ENCODE measurements at regions not wholly inside any gene's neighbourhood (a gene's known extent, or its start where the extent isn't known, plus 50 kb on each side); places are given as distances from the start of the nearest gene placed in this dataset.
"Not testable (repeated sequence)": the region's sequence is repeated elsewhere in the genome, so short reads cannot be mapped to it uniquely, and the experiment has no call there.

GRCh38 chr13:74253161-74253560 lies 119.0 kb upstream of the KLF12 start:
- no peaks in the 10 kb centered on the region for H3K4me1 ChIP-seq (ENCODE audit: control insufficient read depth in 1 of 2, insufficient read depth in 2 of 2, low read length in 2 of 2)
- no peak overlapping the region for H3K27ac ChIP-seq (ENCODE audit: low read length)
- no peaks in the 10 kb centered on the region for H3K27me3 ChIP-seq (ENCODE audit: low read depth, low read length)
- no peak overlapping the region for H3K4me3 ChIP-seq (ENCODE audit: low read depth in 1 of 2, low read length in 2 of 2)
- H3K36me3 ChIP-seq (ENCODE audit: control insufficient read depth in 1 of 2, insufficient read depth in 2 of 2, low read length in 2 of 2) = no peaks in the 10 kb centered on the region
- H3K9me3 ChIP-seq (ENCODE audit: control insufficient read depth in 1 of 2, low read length in 2 of 2) = no peaks in the 10 kb centered on the region

GRCh38 chr13:74251778-74252519 lies 117.7 kb upstream of the KLF12 start:
- no peak overlapping the region for H3K4me3 ChIP-seq (ENCODE audit: low read depth in 1 of 2, low read length in 2 of 2)
- H3K4me1 ChIP-seq (ENCODE audit: control insufficient read depth in 1 of 2, insufficient read depth in 2 of 2, low read length in 2 of 2) = peaks cover 0 to under 1% of the 10 kb centered on the region in 2 donors
- H3K9me3 ChIP-seq (ENCODE audit: control insufficient read depth in 1 of 2, low read length in 2 of 2) = no peaks in the 10 kb centered on the region
- no peak overlapping the region for H3K27ac ChIP-seq (ENCODE audit: low read length)
- no peaks in the 10 kb centered on the region for H3K27me3 ChIP-seq (ENCODE audit: low read depth, low read length)
- H3K36me3 ChIP-seq (ENCODE audit: control insufficient read depth in 1 of 2, insufficient read depth in 2 of 2, low read length in 2 of 2) = no peaks in the 10 kb centered on the region

- Histone ChIP-seq H3K36me3 (ENCODE audit: control insufficient read depth in 1 of 2, insufficient read depth in 2 of 2, low read length in 2 of 2) (no peaks in the 10 kb centered on the region), H3K4me1 (ENCODE audit: control insufficient read depth in 1 of 2, insufficient read depth in 2 of 2, low read length in 2 of 2) (peaks cover 0 to 9% of the 10 kb centered on the region in 2 donors), H3K4me3 (ENCODE audit: low read depth in 1 of 2, low read length in 2 of 2) (no peak overlapping the region), H3K9me3 (ENCODE audit: control insufficient read depth in 1 of 2, low read length in 2 of 2) (no peaks in the 10 kb centered on the region), H3K27ac (ENCODE audit: low read length) (no peak overlapping the region), H3K27me3 (ENCODE audit: low read depth, low read length) (no peaks in the 10 kb centered on the region)
Measured at GRCh38 chr13:74250738-74251190, 116.6 kb upstream of the KLF12 start.

- no peak overlapping the region for H3K27ac ChIP-seq (ENCODE audit: low read length)
- H3K9me3 ChIP-seq (ENCODE audit: control insufficient read depth in 1 of 2, low read length in 2 of 2) = no peaks in the 10 kb centered on the region
- peaks cover 0 to 9% of the 10 kb centered on the region in 2 donors for H3K4me1 ChIP-seq (ENCODE audit: control insufficient read depth in 1 of 2, insufficient read depth in 2 of 2, low read length in 2 of 2)
- H3K36me3 ChIP-seq (ENCODE audit: control insufficient read depth in 1 of 2, insufficient read depth in 2 of 2, low read length in 2 of 2) = no peaks in the 10 kb centered on the region
- no peaks in the 10 kb centered on the region for H3K27me3 ChIP-seq (ENCODE audit: low read depth, low read length)
- H3K4me3 ChIP-seq (ENCODE audit: low read depth in 1 of 2, low read length in 2 of 2) = no peak overlapping the region
Measured at GRCh38 chr13:74248477-74248876, 114.3 kb upstream of the KLF12 start.

- peaks cover 0 to 9% of the 10 kb centered on the region in 2 donors for H3K4me1 ChIP-seq (ENCODE audit: control insufficient read depth in 1 of 2, insufficient read depth in 2 of 2, low read length in 2 of 2)
- H3K36me3 ChIP-seq (ENCODE audit: control insufficient read depth in 1 of 2, insufficient read depth in 2 of 2, low read length in 2 of 2) = no peaks in the 10 kb centered on the region
- H3K27ac ChIP-seq (ENCODE audit: low read length) = no peak overlapping the region
- peak overlapping the region in 1 of 2 donors; percentile 27 for H3K4me3 ChIP-seq (ENCODE audit: low read depth in 1 of 2, low read length in 2 of 2)
- no peaks in the 10 kb centered on the region for H3K27me3 ChIP-seq (ENCODE audit: low read depth, low read length)
- no peaks in the 10 kb centered on the region for H3K9me3 ChIP-seq (ENCODE audit: control insufficient read depth in 1 of 2, low read length in 2 of 2)
Measured at GRCh38 chr13:74246487-74246886, 112.3 kb upstream of the KLF12 start.

- H3K27ac ChIP-seq (ENCODE audit: low read length) = no peak overlapping the region
Measured at GRCh38 chr13:74243637-74244526, 109.7 kb upstream of the KLF12 start.

GRCh38 chr13:74241343-74241742 lies 107.1 kb upstream of the KLF12 start:
- H3K27ac ChIP-seq (ENCODE audit: low read length); H3K36me3 ChIP-seq (ENCODE audit: control insufficient read depth in 1 of 2, insufficient read depth in 2 of 2, low read length in 2 of 2); H3K4me1 ChIP-seq (ENCODE audit: control insufficient read depth in 1 of 2, insufficient read depth in 2 of 2, low read length in 2 of 2); H3K9me3 ChIP-seq (ENCODE audit: control insufficient read depth in 1 of 2, low read length in 2 of 2); H3K27me3 ChIP-seq (ENCODE audit: low read depth, low read length); H3K4me3 ChIP-seq (ENCODE audit: low read depth in 1 of 2, low read length in 2 of 2): not testable (repeated sequence)

More at GRCh38 chr13:74243637-74244526, 109.7 kb upstream of the KLF12 start:
- H3K4me3 ChIP-seq (ENCODE audit: low read depth in 1 of 2, low read length in 2 of 2) = no peak overlapping the region
- peaks cover 0 to 9% of the 10 kb centered on the region in 2 donors for H3K4me1 ChIP-seq (ENCODE audit: control insufficient read depth in 1 of 2, insufficient read depth in 2 of 2, low read length in 2 of 2)
- H3K36me3 ChIP-seq (ENCODE audit: control insufficient read depth in 1 of 2, insufficient read depth in 2 of 2, low read length in 2 of 2) = no peaks in the 10 kb centered on the region
- no peaks in the 10 kb centered on the region for H3K9me3 ChIP-seq (ENCODE audit: control insufficient read depth in 1 of 2, low read length in 2 of 2)
- no peaks in the 10 kb centered on the region for H3K27me3 ChIP-seq (ENCODE audit: low read depth, low read length)

GRCh38 chr13:74230984-74231501 lies 96.8 kb upstream of the KLF12 start:
- H3K4me3 ChIP-seq (ENCODE audit: low read depth in 1 of 2, low read length in 2 of 2) = no peak overlapping the region
- no peaks in the 10 kb centered on the region for H3K9me3 ChIP-seq (ENCODE audit: control insufficient read depth in 1 of 2, low read length in 2 of 2)
- no peak overlapping the region for H3K27ac ChIP-seq (ENCODE audit: low read length)
- no peaks in the 10 kb centered on the region for H3K27me3 ChIP-seq (ENCODE audit: low read depth, low read length)
- no peaks in the 10 kb centered on the region for H3K4me1 ChIP-seq (ENCODE audit: control insufficient read depth in 1 of 2, insufficient read depth in 2 of 2, low read length in 2 of 2)
- no peaks in the 10 kb centered on the region for H3K36me3 ChIP-seq (ENCODE audit: control insufficient read depth in 1 of 2, insufficient read depth in 2 of 2, low read length in 2 of 2)

- Histone ChIP-seq H3K27me3 (ENCODE audit: low read depth, low read length) (no peaks in the 10 kb centered on the region), H3K9me3 (ENCODE audit: control insufficient read depth in 1 of 2, low read length in 2 of 2) (no peaks in the 10 kb centered on the region), H3K4me1 (ENCODE audit: control insufficient read depth in 1 of 2, insufficient read depth in 2 of 2, low read length in 2 of 2) (no peaks in the 10 kb centered on the region), H3K27ac (ENCODE audit: low read length) (no peak overlapping the region), H3K36me3 (ENCODE audit: control insufficient read depth in 1 of 2, insufficient read depth in 2 of 2, low read length in 2 of 2) (no peaks in the 10 kb centered on the region), H3K4me3 (ENCODE audit: low read depth in 1 of 2, low read length in 2 of 2) (no peak overlapping the region)
Measured at GRCh38 chr13:74229242-74229641, 95.0 kb upstream of the KLF12 start.

- no peaks in the 10 kb centered on the region for H3K27me3 ChIP-seq (ENCODE audit: low read depth, low read length)
- no peaks in the 10 kb centered on the region for H3K9me3 ChIP-seq (ENCODE audit: control insufficient read depth in 1 of 2, low read length in 2 of 2)
- H3K4me1 ChIP-seq (ENCODE audit: control insufficient read depth in 1 of 2, insufficient read depth in 2 of 2, low read length in 2 of 2) = no peaks in the 10 kb centered on the region
- H3K4me3 ChIP-seq (ENCODE audit: low read depth in 1 of 2, low read length in 2 of 2) = no peak overlapping the region
- H3K36me3 ChIP-seq (ENCODE audit: control insufficient read depth in 1 of 2, insufficient read depth in 2 of 2, low read length in 2 of 2) = no peaks in the 10 kb centered on the region
- no peak overlapping the region for H3K27ac ChIP-seq (ENCODE audit: low read length)
Measured at GRCh38 chr13:74227476-74228158, 93.4 kb upstream of the KLF12 start.

Data from muscle layer of duodenum (tissue), 2 donors.